HCT116 (cell line): ENCODE measurements at regions not wholly inside any gene's neighbourhood (a gene's known extent, or its start where the extent isn't known, plus 50 kb on each side); places are given as distances from the start of the nearest gene placed in this dataset.

ENCODE experiments used
- ATF3 ChIP-seq: IDR thresholded peaks from 2 replicates; pipeline ENCODE4 v1.6.1; 2012
- CEBPB ChIP-seq: IDR thresholded peaks from 2 replicates; pipeline ENCODE4 v1.6.1; 2012; ENCODE audit warnings: low read depth
- CTCF ChIP-seq, 3 experiments: fragments of 200-600 bp in 1 of 3; sonication (generic) in 1 of 3; IDR thresholded peaks in 2 of 3; conservative IDR thresholded peaks in 1 of 3; 2 replicates each; pipeline ENCODE4 v1.5.1; 2012 to 2017; ENCODE audit warnings: low read depth in 2 of 3, low read length in 2 of 3, antibody characterized with exemption in 1 of 3, borderline replicate concordance in 1 of 3, control low read depth in 1 of 3, mild to moderate bottlenecking in 1 of 3, mixed read lengths in 1 of 3, mixed run types in 1 of 3, moderate library complexity in 1 of 3; ENCODE audit not compliant: insufficient read depth in 1 of 3
- EGR1 ChIP-seq: IDR thresholded peaks from 2 replicates; pipeline ENCODE4 v1.6.1; 2012; ENCODE audit warnings: low read depth
- EZH2 ChIP-seq: fragments of 200-600 bp; sonication (generic); IDR thresholded peaks from 2 replicates; pipeline ENCODE4 v1.6.1; 2017; ENCODE audit warnings: antibody characterized with exemption, mixed run types
- EZH2phosphoT487 ChIP-seq: fragments of 200-600 bp; IDR thresholded peaks from 2 replicates; pipeline ENCODE4 v1.6.1; 2018; ENCODE audit warnings: antibody characterized with exemption, borderline replicate concordance
- POLR2A ChIP-seq: IDR thresholded peaks from 2 replicates; pipeline ENCODE4 v1.7.0; 2011; ENCODE audit warnings: borderline replicate concordance; ENCODE audit not compliant: insufficient read depth, insufficient read length; ENCODE audit errors: extremely low read depth
- POLR2AphosphoS5 ChIP-seq: IDR thresholded peaks from 2 replicates; pipeline ENCODE4 v1.6.1; 2011; ENCODE audit warnings: mild to moderate bottlenecking, low read depth, low read length, moderate library complexity
- RAD21 ChIP-seq: IDR thresholded peaks from 2 replicates; pipeline ENCODE4 v1.6.1; 2012; ENCODE audit warnings: low read depth, mild to moderate bottlenecking
- REST ChIP-seq: IDR thresholded peaks from 2 replicates; pipeline ENCODE4 v1.6.1; 2012; ENCODE audit warnings: low read depth
- TCF7L2 ChIP-seq: IDR thresholded peaks from 2 replicates; pipeline ENCODE4 v1.7.0; 2011; ENCODE audit warnings: borderline replicate concordance, inconsistent platforms; ENCODE audit not compliant: insufficient read depth, insufficient read length; ENCODE audit errors: extremely low read depth
- YY1 ChIP-seq: IDR thresholded peaks from 2 replicates; pipeline ENCODE4 v1.6.1; 2011; ENCODE audit warnings: low read length, low read depth, moderate library complexity, mild to moderate bottlenecking; ENCODE audit not compliant: insufficient replicate concordance; ENCODE audit errors: extremely low read depth
- ZFX ChIP-seq: fragments of 450-650 bp; IDR thresholded peaks from 2 replicates; pipeline ENCODE4 v1.6.1; 2017

- TF ChIP-seq EGR1 (no peak), POLR2A (no peak), TCF7L2 (no peak), REST (no peak), RAD21 (no peak), EZH2phosphoT487 (no peak), CTCF (IDR thresholded peaks at IDR 0.05 in 2 of 3, conservative IDR thresholded peaks at IDR 0.05 in 1 of 3; ENCODE audit: borderline replicate concordance in 1 of 3, insufficient read depth in 1 of 3, low read depth in 2 of 3, low read length in 2 of 3) (no peak), ZFX (no peak), CEBPB (no peak), POLR2AphosphoS5 (no peak), YY1 (no peak), EZH2 (no peak), ATF3 (no peak)
Measured at GRCh38 chr1:55939866-55940265, 639.5 kb downstream of the PLPP3 start.
